Activated naive CD8-positive, alpha-beta T cell treated with anti-CD3 and anti-CD28 coated beads, Interleukin-2, amount 50 U/mL, for 16 hours (primary cell): ENCODE measurements at regions not wholly inside any gene's neighbourhood (a gene's known extent, or its start where the extent isn't known, plus 50 kb on each side); places are given as distances from the start of the nearest gene placed in this dataset.

Experiments used
- DNase-seq: peaks from one replicate; pipeline ENCODE4 v3.0.0-alpha.2; 2020; ENCODE audit warnings: low read depth, low spot score

GRCh38 chr3:106172780-106173179 lies 304.0 kb upstream of the CBLB start:
- no peak for DNase-seq

DNA sequence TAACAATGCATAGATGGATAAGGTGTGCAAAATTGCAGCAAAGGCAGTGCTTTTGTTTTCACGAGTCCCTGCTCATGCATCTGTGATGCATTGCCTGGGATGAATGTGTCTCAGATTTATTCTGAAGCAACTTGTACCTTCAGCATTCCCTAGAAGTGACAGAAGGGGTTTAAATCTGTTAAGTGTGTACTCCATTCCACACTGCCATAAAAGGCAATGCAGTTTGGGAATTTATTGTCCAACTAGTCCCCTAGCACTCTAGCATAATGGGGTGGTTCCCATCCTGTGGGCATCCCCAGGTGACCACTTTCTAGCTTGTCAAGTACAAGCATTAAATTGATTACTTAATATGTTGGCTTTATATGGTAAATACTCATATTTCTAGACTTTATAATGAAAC lies 306.5 kb upstream of the CBLB start:
- DNase-seq = no peak

GRCh38 chr3:106176734-106177133 lies 307.9 kb upstream of the CBLB start:
- DNase-seq = peak; percentile 21

- no peak for DNase-seq
These were observed 314.2 kb upstream of the CBLB start for GRCh38 chr3:106182950-106183511.

DNA sequence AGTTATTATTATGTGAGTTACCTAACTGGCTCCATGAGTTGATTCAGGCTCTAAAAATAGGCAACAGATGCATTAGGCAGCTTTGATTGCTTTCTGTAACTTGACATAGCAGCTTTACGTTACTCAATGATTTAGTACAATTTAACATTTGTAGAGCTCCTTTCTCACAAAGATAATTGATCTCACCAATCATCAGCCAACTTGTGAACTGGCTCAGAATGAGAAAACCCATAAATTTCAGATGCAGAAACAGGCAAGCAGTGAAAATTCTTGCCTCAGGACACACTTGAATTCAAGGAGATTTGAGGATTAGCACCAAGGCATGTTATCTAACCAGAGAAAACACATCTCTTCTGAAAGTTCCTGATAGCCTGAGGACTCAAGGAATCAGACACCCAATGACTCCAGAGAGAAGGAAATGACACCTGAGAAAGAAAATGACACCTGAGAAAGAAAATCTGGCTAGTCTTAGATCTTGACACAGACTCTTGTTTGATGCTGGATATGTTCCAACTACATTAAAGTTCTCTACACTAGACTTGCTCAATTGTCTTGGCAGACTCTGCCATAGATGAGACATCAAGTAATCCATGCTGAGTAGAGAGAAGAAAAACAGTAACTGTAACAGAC lies 315.1 kb upstream of the CBLB start:
- no peak for DNase-seq

DNA sequence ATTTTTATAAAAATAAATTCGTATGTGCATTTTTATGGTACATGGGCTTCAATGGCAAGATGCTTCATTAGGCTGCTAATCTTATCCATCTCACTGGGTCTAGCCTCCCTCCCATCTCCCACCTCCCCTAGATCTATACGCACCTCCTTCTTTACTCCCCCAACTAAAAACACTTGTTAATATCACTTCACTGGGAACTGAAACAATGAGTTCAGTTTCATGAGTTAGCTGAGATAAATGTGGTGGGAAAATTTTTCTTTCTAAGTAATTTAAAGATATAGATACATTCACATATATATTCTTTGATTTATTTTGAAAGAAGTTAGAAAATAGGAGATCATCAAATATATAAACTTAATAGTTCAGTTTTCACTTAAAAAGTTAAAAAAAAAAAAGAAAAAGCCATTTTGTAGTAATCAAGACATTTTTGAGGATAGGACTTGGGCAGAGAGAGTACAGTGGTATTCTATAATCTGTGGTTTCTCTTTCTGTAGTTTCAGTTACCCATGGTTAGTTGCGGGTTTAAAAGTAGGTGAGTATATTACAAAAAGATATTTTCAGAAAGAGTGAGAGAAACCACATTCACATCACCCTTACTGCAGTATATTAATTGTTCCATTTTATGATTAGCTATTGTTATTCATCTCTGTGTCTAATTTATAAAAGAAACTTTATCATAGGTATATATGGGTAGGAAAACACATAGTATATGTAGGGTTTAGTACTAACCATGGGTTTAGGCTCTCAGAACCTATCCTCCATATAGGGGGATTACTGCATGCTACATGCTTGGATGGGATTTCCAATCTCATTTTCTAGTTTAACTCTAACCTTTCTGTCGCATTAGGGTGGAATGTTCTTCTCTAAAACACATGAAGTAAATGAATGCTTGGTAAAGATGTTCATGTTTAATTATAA lies 316.0 kb upstream of the CBLB start:
- DNase-seq = no peak

GRCh38 chr3:106185949-106186348 lies 317.1 kb upstream of the CBLB start:
- DNase-seq = no peak

DNA sequence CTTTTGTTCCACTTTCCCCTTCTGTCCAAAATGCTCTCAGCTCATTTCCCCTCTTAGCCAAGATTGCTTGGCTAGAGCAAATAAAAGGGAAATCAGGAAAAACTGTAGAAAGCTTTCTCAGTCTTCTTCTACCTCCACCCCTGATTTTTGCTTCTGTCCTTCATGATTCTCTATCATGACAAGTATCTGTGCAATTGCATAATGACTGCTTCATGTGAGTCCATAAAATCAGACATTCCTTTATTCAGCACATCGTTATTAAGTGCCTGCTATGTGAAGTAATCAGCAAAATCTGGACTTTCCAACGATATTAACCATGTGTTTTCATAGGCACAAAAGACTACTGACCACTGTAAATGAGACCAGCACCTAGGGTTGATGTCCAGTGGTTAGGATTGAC lies 321.5 kb upstream of the CBLB start:
- DNase-seq = no peak

DNA sequence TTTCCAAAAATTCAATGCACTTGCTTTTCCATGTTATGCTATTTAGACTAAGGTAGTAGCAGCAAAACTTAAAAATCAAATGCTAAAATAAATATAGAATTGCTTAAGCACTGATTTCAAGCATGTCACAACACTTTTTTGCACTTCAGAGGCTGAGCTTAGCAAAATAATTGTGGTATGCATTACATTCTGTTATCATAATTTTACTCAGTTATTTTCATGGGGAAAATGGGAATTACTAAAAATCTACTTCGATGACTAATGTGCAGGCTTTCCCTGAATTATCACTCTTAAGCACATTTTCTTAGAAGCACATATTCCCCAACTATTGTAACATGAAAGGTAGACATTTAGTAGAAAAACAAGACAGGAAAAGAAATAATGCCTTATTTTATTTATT lies 322.4 kb upstream of the CBLB start:
- DNase-seq = no peak

GRCh38 chr3:106191913-106192312 lies 323.1 kb upstream of the CBLB start:
- no peak for DNase-seq

- DNase-seq = no peak
These were observed 325.1 kb upstream of the CBLB start for GRCh38 chr3:106193876-106194275.

DNA sequence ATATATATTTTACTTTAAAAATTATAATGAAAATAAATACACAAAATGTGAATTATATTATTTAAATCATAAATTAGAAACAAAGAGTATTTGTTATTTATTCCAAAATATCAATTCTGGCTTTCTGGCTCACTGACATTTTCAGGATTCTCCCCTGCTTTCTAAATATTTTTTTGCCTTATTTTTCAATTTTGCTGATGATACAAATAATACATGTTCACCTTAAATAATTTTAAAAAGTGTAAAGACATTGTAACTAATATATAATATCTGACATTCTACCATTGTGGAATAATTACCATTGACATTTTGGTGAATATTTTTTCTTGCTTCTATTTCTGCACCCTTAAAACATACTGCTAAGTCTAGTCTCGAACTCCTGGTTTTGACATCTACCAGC lies 325.9 kb upstream of the CBLB start:
- no peak for DNase-seq

DNA sequence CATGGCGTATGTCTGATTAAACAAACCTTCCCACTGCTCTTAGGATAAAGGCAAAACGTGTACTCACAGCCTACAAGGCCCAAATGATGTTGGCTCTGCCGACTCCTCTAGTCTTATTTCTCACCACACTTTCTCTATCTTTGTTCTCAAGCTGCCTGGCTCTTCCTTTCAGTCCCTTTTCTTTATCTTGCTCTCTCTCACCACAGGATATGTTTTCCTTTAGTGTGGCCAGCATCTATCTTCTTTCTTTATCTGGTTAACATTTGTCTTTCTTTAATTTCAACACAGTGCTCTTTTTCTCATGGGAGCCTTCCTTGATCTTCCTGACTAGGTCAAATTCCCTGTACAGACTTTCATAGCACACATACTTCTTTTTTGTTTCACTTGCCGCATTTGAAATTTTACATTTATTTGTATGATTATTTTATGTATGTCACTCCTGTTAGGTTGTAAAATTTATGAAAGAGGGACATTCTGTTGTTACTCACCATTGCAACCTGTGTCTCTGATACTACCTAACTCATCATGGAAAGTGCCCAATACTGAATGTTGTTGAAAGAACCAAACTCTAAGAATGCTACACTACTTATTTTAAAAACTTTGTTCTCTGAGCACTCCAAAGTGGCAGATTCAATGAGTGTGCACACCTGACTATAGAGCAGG lies 328.9 kb upstream of the CBLB start:
- DNase-seq = no peak

DNA sequence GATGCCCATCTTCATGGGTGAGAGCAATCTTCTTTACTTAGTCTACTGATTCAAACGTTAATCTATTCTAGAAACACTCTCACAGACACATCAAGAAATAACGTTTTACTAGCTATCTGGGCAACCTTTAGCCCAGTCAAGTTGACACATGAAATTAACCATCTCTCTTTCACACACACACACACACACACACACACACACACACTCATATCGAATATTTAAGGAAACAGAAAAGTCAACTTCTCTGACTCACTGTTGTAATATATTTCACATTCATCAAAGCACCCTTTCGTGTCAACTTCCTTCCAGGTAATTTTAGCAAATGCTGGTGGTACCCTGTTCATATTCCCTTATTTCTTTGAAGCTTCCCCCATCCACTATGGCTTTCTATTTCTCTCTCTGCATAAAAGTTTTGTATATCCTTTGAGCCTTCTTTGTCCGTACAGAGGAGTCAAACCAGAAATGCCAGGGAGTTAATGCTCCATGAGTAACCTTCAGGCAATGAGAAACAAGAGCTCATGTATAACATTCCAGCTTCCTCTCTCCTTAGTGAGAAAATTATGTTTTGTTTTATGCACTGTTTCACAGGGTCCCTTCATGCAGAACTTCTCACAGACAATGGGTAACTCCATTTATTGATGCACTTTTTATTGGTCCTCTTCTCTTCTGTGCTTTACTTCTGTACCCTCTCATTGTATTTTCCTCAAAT lies 335.5 kb upstream of the CBLB start:
- DNase-seq = no peak

DNA sequence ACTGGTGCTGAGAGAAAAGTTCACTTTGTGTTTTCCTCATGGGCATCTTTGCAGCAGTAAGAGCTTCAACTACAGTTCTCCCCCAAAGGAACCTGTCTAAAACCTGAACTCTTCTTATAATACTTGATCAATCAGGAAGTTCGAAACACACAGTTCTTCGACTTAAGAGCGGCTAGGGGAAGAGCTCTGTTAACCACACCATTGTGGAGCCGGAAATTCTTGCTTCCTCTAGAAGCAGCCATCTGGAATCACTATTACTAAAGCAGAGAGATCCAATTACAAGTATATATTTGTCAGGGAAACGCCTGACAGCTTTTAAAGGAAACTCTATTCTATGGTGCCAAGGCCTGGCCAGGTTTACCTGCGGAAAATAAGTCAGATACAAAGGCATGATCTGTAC lies 337.3 kb upstream of the CBLB start:
- DNase-seq = no peak

GRCh38 chr3:106206613-106207012 lies 337.8 kb upstream of the CBLB start:
- DNase-seq = no peak

GRCh38 chr3:106208251-106208650 lies 339.4 kb upstream of the CBLB start:
- no peak for DNase-seq

GRCh38 chr3:106208967-106209366 lies 340.2 kb upstream of the CBLB start:
- no peak for DNase-seq

DNA sequence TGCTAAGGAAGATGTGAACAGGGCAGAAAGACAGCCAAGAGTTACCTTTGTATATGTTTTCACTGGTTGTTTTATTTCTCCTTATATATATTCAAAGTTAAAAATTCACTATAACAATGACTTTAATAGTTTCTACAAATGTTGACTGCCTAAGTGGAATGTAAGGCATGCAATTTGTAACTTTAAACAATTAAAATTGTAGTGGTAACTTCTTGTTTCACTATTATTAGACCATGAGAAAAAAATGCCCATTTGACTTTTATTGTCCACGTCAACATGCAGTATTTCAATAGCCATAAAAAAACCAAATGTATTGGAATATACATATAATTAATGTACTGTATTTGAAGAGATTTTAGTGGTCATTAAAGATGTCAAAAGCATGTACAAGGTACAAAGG lies 340.7 kb upstream of the CBLB start:
- no peak for DNase-seq

DNA sequence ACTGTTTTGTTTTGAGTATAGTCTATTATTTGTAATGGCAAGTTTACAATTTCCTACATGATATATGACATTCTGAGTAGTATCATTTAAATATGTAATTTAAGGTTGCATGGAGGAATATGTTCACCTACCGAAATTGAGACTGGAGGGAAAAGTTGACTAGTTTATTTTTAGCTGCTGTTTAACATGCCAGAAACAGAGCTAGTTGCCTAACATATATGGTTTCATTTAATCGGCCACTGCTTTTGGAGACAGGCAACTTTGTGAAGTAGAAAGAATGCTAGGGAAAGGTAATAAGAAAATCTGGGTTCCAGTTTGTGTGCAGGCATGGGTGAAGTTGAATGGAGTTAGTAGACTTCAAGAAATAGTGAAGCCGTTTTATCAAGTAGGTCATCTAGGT lies 342.1 kb upstream of the CBLB start:
- no peak for DNase-seq

DNA sequence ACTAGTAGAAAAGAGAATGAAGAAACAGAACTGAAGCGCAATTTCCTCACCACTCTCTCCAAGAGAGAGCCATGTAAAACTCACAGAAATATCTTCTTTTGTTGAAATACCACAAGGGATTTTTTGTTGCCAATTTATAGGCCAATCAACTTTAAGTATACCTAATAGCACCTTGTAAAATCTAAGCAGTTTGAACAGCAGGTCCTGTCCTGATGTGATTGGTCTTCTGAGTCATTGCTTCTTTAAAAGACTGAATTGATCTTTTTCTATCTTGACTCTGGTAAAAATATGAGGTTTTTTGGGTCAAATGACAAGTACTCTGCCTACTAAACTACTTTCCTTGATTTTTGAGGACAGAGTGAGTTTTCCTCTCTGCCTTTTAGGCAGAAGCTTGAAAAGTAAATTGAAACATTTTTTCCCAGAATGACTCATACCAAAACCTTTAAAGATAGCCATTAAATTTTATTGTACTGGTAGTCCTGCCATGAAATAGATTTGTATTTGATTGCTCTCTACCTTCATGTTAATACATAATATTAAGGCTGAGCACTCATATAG lies 343.9 kb upstream of the CBLB start:
- DNase-seq = no peak
